Peyer's patch (tissue), 4 donors: ENCODE measurements at regions not wholly inside any gene's neighbourhood (a gene's known extent, or its start where the extent isn't known, plus 50 kb on each side); places are given as distances from the start of the nearest gene placed in this dataset.
"Not testable (repeated sequence)": the region's sequence is repeated elsewhere in the genome, so short reads cannot be mapped to it uniquely, and the experiment has no call there.

ENCODE experiments used
- DNase-seq, 3 donors: peaks; one replicate each; pipeline ENCODE4 v3.0.0-alpha.2; 2017 to 2019
- H3K27ac ChIP-seq, 4 donors: fragments of 200-600 bp; sonication (generic); one replicate each; pipeline ENCODE4 v1.5.1; 2016 to 2019
- H3K27me3 ChIP-seq, 2 donors: fragments of 200-600 bp; sonication (generic); one replicate each; pipeline ENCODE4 v1.5.1; 2019
- H3K36me3 ChIP-seq, 3 donors: fragments of 200-600 bp; sonication (generic); one replicate each; pipeline ENCODE4 v1.5.1; 2016 to 2019
- H3K4me1 ChIP-seq, 4 donors: fragments of 200-600 bp; sonication (generic); one replicate each; pipeline ENCODE4 v1.5.1; 2016 to 2019
- H3K4me3 ChIP-seq, 4 donors: fragments of 200-600 bp; sonication (generic); 1 replicate in 3 of 4; 2 replicates in 1 of 4; pipeline ENCODE4 v1.5.1; 2016 to 2019; ENCODE audit warnings: mild to moderate bottlenecking in 1 of 4
- H3K9me3 ChIP-seq, 4 donors: fragments of 200-600 bp; sonication (generic); one replicate each; pipeline ENCODE4 v1.5.1; 2016 to 2019; ENCODE audit warnings: mild to moderate bottlenecking in 1 of 4
- POLR2A ChIP-seq, 2 donors: fragments of 450-650 bp; IDR thresholded peaks; one replicate each; pipeline ENCODE4 v1.5.1; 2017; ENCODE audit warnings: antibody characterized with exemption in 2 of 2, mild to moderate bottlenecking in 2 of 2, moderate library complexity in 2 of 2
- TF ChIP-seq, protein P1 (sequence below), 6 experiments: fragments of 450-650 bp in 4 of 6; fragments of 200-600 bp in 2 of 6; sonication (generic) in 1 of 6; IDR thresholded peaks; one replicate each; pipeline ENCODE4 v1.5.1; 2017 to 2019; ENCODE audit warnings: antibody characterized with exemption in 6 of 6, mild to moderate bottlenecking in 3 of 6, moderate library complexity in 1 of 6

DNA sequence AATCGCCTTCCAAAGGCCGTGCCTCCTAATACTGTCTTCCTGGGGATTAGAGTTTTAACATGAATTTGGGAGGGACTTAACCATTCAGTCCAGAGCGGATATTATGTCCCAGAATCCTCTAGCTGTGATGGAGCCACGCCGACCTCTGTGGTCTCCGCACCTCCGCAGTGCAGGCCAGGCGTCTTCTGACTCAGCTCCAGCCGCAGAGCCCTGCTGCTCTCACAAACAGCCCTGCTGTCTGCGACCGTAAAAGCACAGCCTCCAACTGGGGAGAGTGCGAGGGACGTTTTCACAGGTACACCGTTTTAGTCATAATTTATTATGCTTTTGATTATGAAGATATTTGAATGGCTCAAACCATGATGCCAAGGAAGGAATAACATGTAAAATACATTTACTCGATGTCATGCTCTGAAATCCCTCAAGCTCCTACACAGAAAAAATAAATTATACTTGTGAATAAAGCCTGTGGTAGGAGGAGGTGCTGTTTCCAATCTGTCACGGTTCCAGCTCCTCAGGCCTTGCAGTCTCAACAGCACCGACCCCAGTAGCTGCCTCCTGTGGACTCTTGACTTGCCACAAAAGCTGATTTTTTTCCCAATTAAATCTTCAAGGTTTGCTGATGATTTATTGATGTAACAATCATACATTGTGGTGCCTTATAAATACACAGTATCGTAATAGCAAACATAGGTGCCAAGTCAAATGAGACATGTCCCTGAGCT is 353.6 kb upstream of the FRG1 start:
- H3K9me3 ChIP-seq, H3K27ac ChIP-seq, H3K27me3 ChIP-seq, H3K4me3 ChIP-seq, DNase-seq, H3K36me3 ChIP-seq, H3K4me1 ChIP-seq: not testable (repeated sequence)

DNA sequence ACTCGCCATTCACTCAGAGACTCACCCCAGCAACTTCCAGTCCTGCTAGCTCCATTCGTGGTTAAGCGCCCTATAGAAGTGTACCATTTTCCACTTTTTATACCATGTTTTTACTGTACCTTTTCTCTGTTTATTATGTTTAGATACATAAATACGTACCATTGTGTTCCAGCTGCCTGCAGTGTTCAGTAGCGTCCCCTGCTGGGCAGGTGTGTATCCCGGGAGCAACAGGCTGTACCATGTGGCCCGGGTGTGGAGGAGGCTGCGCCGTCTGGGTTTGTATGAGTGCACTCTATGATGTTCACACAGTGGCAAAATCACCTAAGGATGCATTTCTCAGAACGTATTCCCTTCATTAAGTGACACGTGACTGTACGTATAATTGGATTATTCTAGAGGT is 351.5 kb upstream of the FRG1 start:
- H3K27me3 ChIP-seq, H3K4me3 ChIP-seq, H3K27ac ChIP-seq, DNase-seq, H3K9me3 ChIP-seq, H3K36me3 ChIP-seq, H3K4me1 ChIP-seq: not testable (repeated sequence)

DNA sequence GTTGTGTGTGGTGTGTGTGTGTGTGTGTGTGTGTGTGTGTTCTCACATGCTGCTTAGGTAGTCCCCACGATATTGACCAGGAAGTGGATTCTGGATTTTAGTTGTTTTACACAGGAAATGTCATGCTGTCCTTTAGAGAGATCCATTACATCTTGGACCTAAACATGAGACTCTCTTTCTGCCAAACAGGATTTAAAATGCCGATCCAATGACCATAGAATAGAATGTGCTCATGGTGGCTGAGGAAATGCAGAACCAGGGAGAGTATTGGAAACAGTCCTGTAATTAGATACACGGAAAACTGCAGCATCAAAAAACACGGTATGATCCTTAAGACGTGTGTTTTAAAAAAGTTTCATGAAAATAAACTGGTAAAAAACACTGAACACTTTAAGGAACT is 347.8 kb upstream of the FRG1 start:
- Histone ChIP-seq H3K9me3 (no peaks in the 10 kb centered on the region), H3K4me3 (no peak overlapping the region)
- TF ChIP-seq, protein P1, sequence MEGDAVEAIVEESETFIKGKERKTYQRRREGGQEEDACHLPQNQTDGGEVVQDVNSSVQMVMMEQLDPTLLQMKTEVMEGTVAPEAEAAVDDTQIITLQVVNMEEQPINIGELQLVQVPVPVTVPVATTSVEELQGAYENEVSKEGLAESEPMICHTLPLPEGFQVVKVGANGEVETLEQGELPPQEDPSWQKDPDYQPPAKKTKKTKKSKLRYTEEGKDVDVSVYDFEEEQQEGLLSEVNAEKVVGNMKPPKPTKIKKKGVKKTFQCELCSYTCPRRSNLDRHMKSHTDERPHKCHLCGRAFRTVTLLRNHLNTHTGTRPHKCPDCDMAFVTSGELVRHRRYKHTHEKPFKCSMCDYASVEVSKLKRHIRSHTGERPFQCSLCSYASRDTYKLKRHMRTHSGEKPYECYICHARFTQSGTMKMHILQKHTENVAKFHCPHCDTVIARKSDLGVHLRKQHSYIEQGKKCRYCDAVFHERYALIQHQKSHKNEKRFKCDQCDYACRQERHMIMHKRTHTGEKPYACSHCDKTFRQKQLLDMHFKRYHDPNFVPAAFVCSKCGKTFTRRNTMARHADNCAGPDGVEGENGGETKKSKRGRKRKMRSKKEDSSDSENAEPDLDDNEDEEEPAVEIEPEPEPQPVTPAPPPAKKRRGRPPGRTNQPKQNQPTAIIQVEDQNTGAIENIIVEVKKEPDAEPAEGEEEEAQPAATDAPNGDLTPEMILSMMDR (IDR thresholded peaks at IDR 0.05): no peak
- no peak for TF ChIP-seq POLR2A (IDR thresholded peaks at IDR 0.05)

GRCh38 chr4:189597341-189597740 is 343.3 kb upstream of the FRG1 start:
- Histone ChIP-seq H3K27me3 (no peaks in the 10 kb centered on the region), H3K27ac (no peak overlapping the region), H3K9me3 (no peaks in the 10 kb centered on the region), H3K4me3 (no peak overlapping the region), H3K36me3 (no peaks in the 10 kb centered on the region), H3K4me1 (no peaks in the 10 kb centered on the region)
- TF ChIP-seq, protein P1 (IDR thresholded peaks at IDR 0.05): no peak
- no peak for TF ChIP-seq POLR2A (IDR thresholded peaks at IDR 0.05)
- DNase-seq: no peak

More for the DNA sequence above, 347.8 kb upstream of the FRG1 start:
- Histone ChIP-seq H3K4me1 (no peaks in the 10 kb centered on the region), H3K36me3 (no peaks in the 10 kb centered on the region), H3K27ac (no peak overlapping the region), H3K27me3 (no peaks in the 10 kb centered on the region)
- no peak for DNase-seq

GRCh38 chr4:189600264-189600663 is 340.4 kb upstream of the FRG1 start:
- no peaks in the 10 kb centered on the region for H3K4me1 ChIP-seq
- H3K36me3 ChIP-seq: no peaks in the 10 kb centered on the region
- no peak overlapping the region for H3K27ac ChIP-seq
- TF ChIP-seq, protein P1 (IDR thresholded peaks at IDR 0.05): no peak
- no peak for TF ChIP-seq POLR2A (IDR thresholded peaks at IDR 0.05)
- no peaks in the 10 kb centered on the region for H3K9me3 ChIP-seq
- no peak overlapping the region for H3K4me3 ChIP-seq
- no peak for DNase-seq
- H3K27me3 ChIP-seq: no peaks in the 10 kb centered on the region

DNA sequence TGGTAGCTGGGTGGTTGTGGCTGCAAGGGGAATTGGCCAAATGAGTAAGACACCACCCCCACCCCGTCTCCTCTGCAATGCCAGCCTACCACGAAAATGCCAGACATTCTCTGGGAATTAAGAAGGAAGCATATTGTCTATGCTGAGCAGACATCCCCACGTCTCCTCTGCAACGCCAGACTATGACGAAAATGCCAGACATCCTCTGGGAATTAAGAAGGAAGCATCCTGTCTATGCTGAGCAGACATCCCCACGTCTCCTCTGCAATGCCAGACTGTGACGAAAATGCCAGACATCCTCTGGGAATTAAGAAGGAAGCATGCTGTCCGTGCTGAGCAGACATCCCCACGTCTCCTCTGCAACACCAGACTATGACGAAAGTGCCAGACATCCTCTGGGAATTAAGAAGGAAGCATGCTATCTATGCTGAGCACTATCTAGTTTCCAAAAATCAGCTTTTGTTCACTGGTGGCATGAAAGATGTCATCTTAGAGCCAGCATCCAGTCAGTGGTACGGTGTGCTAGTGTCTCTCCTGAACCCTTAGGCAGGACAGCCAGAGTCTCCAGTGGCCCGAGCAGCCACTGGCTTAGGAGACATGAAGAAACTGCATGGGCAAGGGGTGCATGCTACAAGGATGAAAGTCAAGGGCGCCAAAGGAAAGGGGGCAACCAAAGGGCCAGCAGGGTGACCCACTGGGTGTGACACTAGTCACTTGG is 339.8 kb upstream of the FRG1 start:
- TF ChIP-seq POLR2A (IDR thresholded peaks at IDR 0.05): no peak
- TF ChIP-seq, protein P1 (IDR thresholded peaks at IDR 0.05): no peak
- Histone ChIP-seq H3K27me3 (no peaks in the 10 kb centered on the region), H3K4me1 (no peaks in the 10 kb centered on the region), H3K36me3 (no peaks in the 10 kb centered on the region), H3K27ac (no peak overlapping the region), H3K9me3 (no peaks in the 10 kb centered on the region), H3K4me3 (no peak overlapping the region)
- DNase-seq: no peak

DNA sequence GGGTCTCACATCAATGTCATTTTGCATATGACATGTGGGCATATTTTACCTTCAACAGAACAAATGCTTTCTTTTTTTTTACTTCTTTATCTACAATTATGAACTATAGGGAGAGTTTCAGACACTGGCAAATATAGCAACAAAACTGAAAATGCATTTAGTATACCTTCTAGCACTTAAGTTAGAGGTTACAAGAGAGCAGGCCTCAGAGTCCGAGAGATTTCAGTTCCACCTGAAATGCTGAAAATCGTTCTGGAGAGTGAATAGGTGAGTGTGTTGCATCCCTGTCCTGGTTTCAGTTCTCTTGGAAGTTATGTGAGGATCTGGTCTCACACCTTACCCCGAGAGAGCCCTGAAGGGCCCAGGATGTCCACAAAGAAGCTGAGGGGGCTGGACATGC is 337.8 kb upstream of the FRG1 start:
- not testable (repeated sequence) for H3K27ac ChIP-seq, H3K9me3 ChIP-seq, H3K4me3 ChIP-seq, H3K36me3 ChIP-seq, H3K4me1 ChIP-seq, DNase-seq, H3K27me3 ChIP-seq

DNA sequence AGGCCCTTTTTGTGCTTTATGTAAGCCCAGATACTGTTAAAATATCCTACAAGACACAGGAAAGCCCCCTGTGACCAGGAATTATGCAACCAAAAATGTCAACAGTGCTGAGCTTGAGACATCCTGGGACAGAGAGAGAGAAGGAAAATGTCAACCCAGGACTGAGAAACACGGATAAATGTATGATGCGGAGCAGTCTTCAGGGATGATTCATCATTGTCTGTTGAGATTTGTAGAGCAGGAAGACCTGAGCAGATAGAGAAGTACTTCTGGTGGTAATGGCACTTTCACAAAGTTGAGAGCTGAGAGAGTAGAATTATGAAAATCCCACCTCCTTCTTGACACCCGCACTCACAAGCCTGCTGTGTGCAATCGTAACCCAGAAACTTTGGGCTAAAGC is 330.1 kb upstream of the FRG1 start:
- not testable (repeated sequence) for H3K27me3 ChIP-seq, DNase-seq, H3K4me1 ChIP-seq, H3K4me3 ChIP-seq, H3K9me3 ChIP-seq, H3K36me3 ChIP-seq, H3K27ac ChIP-seq
